HG02840 (cell line): ENCODE measurements at regions not wholly inside any gene's neighbourhood (a gene's known extent, or its start where the extent isn't known, plus 50 kb on each side); places are given as distances from the start of the nearest gene placed in this dataset.

Source experiments
- ATAC-seq: cut with Tn5 transposase; IDR thresholded peaks from one replicate; pipeline ENCODE4 v1.9.1; 2021; ENCODE audit warnings: mild to moderate bottlenecking, moderate library complexity, moderate number of reproducible peaks; ENCODE audit not compliant: unreplicated experiment, low FRiP score

DNA sequence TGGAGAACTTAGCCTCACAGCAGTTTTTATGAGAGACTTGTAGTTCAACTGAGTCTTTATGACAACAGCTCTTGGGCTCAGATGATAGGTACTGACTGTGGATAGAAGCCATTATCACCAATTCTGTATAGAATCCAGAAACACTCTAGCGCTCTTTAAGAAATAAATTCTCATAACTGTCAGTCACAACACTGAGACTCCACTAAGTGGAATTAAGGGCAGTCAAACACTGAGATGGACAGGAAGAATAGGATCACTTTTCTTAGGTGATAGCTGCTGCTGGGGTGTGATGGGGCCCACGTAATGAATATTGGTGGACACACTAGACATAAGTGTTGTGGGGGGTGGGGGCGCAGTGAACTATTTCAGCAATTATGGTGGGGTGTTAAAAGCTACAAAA lies 1691.8 kb upstream of the LRRTM1 start:
- no peak for ATAC-seq

- ATAC-seq: no peak
These were observed 1686.7 kb upstream of the LRRTM1 start for GRCh38 chr2:81991282-81991681.

- ATAC-seq: no peak
These were observed 1682.8 kb upstream of the LRRTM1 start for GRCh38 chr2:81987370-81987769.

DNA sequence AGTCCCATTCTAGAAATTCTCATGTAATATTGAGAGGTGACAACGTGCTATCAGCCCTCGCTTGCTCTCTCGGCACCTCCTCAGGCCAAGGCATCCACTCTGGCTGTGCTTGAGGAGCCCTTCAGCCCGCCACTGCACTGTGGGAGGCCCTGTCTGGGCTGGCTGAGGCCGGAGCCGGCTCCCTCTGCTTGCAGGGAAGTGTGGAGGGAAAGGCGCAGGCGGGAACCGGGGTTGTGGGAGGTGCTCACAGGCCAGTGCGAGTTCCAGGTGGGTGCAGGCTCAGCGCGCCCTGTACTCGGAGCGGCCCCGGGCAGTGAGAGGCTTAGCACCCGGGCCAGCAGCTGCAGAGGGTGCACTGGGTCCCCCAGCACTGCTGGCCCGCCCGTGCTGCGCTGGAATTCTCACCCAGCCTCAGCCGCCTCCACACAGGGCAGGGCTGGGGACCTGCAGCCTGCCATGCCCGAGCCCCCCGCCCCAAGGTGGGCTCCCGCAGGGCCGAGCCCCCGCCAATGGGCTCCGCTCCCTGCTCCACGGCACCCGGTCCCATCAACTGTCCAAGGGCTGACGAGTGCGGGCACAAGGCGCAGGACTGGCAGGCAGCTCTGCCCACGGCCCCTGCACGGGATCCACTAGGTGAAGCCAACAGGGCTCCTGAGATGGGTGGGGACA lies 1680.6 kb upstream of the LRRTM1 start:
- no peak for ATAC-seq

DNA sequence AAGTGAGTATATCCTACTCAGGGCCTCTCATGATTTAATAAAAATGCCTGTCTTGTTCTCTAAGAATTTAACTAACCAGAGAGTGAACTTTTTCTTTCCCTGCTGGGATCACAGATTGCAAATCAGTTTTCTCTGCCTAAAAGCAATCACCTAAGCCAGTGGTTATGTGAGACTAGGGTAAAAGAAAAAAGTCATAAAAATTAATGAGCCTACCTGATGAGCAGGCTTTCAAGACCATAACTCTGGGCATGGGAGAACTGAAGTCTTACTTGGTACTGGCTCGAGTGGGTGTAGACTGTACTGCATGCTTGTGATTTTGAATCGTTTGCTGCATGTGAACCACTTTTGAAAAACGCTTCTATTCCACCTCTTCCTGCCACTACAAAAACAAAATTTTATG lies 1677.0 kb upstream of the LRRTM1 start:
- ATAC-seq: no peak

GRCh38 chr2:81979086-81979485 lies 1674.5 kb upstream of the LRRTM1 start:
- ATAC-seq: no peak

DNA sequence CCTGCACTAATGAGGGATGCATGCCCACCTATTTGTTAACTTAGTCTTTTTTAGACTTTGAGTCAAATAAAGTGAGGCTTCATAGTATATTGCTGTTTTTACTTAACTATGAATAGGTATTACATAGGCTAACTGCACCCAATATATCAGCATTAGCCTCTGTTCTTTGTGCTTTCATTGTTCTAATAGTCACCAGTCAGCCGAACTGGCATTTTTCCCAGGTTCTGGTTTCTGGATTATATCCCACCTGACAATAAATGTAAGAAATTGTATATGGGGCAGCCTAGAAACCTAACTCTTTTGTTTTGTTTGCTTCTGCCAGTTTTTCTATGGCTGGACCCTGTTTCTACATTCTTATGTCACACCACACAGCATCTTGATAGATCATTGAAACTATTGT lies 1672.4 kb upstream of the LRRTM1 start:
- no peak for ATAC-seq

DNA sequence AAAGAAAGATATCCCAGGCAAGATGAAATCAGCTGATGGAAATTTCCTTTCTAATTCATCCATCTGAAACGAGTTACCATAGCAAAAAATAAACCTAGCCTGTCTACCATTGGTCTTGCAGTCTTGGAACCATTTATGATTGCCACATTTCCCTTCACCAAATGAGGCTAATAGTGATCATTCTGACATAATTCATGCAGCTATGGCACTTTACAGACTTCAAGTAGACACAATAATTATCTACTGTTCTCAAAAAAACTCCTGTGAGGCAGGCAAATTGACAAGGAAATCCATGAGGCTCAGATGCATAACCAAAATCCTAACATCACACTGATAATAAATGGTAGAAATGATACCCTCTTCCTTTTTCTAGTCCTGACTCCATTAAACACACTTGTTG lies 1669.7 kb upstream of the LRRTM1 start:
- ATAC-seq: no peak

GRCh38 chr2:81942876-81943275 lies 1638.3 kb upstream of the LRRTM1 start:
- no peak for ATAC-seq

GRCh38 chr2:81942136-81942680 lies 1637.7 kb upstream of the LRRTM1 start:
- ATAC-seq: no peak

DNA sequence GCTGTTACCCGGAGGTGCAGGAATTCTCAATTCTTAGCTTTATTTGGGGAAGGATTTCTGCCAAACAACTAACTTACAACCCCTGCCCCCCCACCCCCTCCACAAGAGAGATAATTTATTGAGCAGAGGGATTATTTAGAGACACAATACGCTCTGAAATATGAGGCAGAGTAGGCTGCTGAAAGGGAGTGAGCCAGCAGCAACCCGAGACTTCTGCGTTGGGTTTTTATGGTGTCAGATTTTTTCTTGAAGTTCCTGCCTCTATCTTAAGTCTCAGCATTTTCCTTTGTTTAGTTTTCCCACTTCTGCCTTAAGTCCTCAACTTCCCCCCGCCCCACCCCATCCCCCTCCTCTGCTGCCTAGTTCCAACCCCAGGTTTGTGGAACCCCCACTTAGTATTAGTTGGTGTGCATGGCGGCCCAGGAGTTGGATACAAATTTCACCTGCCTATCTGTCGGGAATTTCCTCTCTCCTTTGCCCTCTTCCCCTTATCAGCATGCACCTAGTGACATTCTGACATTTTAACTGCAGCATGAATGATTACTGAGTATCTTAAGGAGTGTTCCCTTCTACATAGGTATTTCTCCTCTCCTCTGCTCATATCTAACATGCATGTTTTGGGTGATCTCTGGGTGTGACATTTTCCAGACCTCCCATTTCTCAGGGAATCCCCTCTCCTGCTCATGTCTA lies 1635.9 kb upstream of the LRRTM1 start:
- no peak for ATAC-seq

GRCh38 chr2:81937944-81938343 lies 1633.4 kb upstream of the LRRTM1 start:
- ATAC-seq: no peak

DNA sequence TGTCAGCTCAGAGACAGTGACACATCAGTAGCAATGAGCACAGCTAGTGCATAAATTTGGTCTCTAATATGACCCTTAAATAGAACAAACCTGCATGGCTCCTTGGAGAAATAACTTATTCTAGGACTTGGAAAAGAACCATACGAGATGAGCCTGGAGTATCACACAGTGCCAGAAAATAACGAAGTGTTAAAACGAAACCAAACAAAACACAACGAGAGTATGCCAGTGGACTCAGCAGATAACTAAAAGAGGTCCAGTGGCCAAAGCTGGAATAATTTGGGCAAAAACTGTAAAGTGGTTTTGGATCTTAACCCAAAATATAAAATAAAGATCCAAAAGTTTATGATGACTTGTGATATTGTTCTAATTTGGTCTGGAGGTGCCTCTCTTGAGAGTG lies 1599.0 kb upstream of the LRRTM1 start:
- no peak for ATAC-seq

DNA sequence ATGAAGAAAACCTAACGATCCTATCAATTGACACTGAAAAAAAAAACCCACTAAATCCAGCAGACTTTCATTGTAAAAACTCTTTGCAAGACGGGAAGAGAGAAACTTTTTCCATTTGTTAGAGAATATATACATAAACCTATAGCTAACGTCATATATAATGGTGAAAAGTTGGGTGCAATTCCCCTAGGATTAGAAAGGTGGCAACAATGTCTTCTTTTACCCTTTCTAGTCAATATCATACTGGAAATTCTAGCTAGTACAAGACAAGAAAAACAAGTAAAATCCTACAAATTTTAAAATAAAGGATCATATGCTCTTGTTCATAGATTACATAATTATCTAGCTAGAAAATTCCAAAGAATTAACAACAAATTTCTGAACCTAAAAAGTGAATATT lies 1596.5 kb upstream of the LRRTM1 start:
- no peak for ATAC-seq

DNA sequence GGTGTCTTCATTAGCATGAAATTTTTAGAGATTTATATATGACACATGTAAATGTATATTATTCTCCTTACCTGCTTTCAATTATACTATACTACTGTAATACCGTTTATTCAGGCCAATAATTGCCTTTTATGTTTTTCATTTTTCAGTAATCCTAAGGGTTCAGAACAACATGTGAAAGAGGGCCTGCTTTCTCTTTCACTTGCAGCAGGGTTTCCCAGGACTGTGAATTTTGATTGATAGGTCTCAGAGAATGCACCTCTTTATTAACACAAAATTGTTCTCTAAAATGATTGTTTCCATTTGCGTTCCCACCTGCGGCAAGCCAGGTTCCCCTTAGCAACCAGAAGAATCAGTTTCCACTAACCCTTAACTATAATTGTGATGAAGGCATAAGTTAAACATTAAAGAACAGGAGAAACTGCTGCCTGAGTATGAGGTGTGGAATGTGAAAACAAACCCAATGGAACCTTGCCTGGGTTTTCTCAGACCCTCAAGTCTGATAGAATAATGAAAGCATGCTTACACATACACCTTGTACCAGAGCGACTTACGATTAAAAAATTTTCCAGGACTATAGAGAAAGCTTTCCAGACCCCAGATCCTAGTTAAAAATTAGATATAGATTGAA lies 1591.2 kb upstream of the LRRTM1 start:
- ATAC-seq: no peak

DNA sequence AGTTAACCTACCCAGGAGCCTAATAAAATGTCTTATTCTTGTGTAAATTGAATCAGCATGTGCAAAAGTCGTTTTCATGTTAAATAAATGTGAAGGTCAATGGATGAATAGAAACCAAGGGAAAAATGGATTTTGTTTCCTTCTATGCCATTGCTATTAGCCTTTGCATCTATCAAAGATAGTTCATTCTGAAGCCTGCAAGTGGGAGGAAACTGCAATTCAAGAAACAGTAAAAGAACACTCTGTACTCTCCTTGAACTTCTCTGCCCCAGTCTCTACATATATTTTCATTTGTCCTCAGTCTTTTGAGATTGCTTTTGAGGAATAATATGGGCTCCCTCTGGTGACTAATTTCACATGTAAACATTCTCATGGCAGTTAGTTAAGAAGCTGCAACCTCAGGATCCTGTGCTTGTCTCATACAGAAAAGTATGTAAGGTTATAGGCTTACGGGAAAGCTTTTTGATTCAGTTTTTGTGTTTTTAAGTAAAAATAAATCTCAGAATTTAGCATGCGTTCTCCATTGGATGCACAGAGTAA lies 1590.0 kb upstream of the LRRTM1 start:
- no peak for ATAC-seq

DNA sequence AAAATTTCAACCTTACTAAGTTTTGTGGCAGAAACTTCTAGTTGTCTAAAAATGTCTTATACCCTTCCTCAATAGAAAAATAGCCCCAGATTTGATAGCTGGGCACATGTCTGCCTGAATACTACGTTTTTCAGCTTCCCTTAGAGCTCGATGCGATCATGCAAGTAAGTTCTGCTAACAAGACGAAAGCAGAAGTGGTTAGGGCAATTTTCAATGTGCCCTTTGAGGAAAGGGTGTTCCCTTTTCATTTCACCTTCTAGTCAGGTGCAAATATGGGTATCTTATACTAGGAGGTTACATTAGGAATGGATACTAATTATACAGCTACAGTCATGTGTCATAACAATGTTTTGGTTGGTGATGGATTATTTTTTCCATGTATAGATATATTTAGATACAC lies 1572.1 kb upstream of the LRRTM1 start:
- no peak for ATAC-seq

GRCh38 chr2:81872006-81872405 lies 1567.5 kb upstream of the LRRTM1 start:
- no peak for ATAC-seq

DNA sequence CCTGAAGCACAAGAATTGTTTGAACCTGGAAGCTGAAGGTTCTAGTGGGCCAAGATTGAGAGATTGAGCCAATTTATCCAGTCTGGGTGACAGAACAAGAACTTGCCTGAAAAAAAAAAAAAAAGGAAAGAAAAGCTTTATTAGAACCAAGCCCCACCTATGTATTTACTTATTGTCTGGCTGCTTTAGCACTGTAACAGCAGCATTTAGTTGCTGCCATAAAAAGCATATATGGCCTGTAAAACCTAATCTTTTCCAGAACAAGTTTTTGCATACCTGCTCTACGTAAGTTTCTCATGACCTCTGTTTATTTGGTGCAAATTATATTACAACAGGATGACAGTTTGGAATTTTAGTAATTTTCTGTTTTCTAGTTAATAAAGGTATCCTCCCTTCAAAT lies 1565.6 kb upstream of the LRRTM1 start:
- ATAC-seq: no peak

GRCh38 chr2:81858998-81859397 lies 1554.4 kb upstream of the LRRTM1 start:
- ATAC-seq: no peak

- no peak for ATAC-seq
These were observed 1548.8 kb upstream of the LRRTM1 start for GRCh38 chr2:81853341-81853740.
